H1 (cell line): ENCODE measurements at regions not wholly inside any gene's neighbourhood (a gene's known extent, or its start where the extent isn't known, plus 50 kb on each side); places are given as distances from the start of the nearest gene placed in this dataset.

ENCODE experiments used
- BRCA1 ChIP-seq: IDR thresholded peaks from 2 replicates; pipeline ENCODE4 v1.6.1; 2012; ENCODE audit warnings: low read depth, low read length, improper control_type of control experiment
- CTCF ChIP-seq, 3 experiments: IDR thresholded peaks; 1 replicate in 2 of 3; 2 replicates in 1 of 3; pipeline versions ENCODE4 v1.5.1 to v1.6.1; 2011; ENCODE audit warnings: low read length in 3 of 3, mild to moderate bottlenecking in 3 of 3, inconsistent platforms in 2 of 3, low read depth in 1 of 3, moderate library complexity in 1 of 3; ENCODE audit not compliant: insufficient read depth in 1 of 3; ENCODE audit errors: control extremely low read depth in 1 of 3
- EZH2 ChIP-seq: fragments of 200-600 bp; sonication (generic); IDR thresholded peaks from 2 replicates; pipeline ENCODE4 v1.7.1; 2012; ENCODE audit warnings: low read depth, mild to moderate bottlenecking, moderate library complexity, low read length, inconsistent platforms; ENCODE audit not compliant: severe bottlenecking
- GABPA ChIP-seq: IDR thresholded peaks from 2 replicates; pipeline ENCODE4 v1.6.1; 2011; ENCODE audit warnings: mild to moderate bottlenecking, low read length, moderate library complexity, borderline replicate concordance; ENCODE audit not compliant: insufficient read depth
- POLR2A ChIP-seq, 2 experiments: IDR thresholded peaks; 1 replicate in 1 of 2; 2 replicates in 1 of 2; pipeline ENCODE4 v1.6.1; 2011; ENCODE audit warnings: low read depth in 2 of 2, low read length in 2 of 2, mild to moderate bottlenecking in 2 of 2; ENCODE audit errors: control extremely low read depth in 1 of 2
- RAD21 ChIP-seq, 2 experiments: IDR thresholded peaks in 1 of 2; conservative IDR thresholded peaks in 1 of 2; 2 replicates each; pipeline ENCODE4 v1.6.1; 2011; ENCODE audit warnings: low read depth in 2 of 2, low read length in 2 of 2, improper control_type of control experiment in 1 of 2, inconsistent platforms in 1 of 2, mild to moderate bottlenecking in 1 of 2, moderate library complexity in 1 of 2
- RFX5 ChIP-seq: IDR thresholded peaks from 2 replicates; pipeline ENCODE4 v1.6.1; 2011; ENCODE audit warnings: low read depth, low read length, improper control_type of control experiment, borderline replicate concordance
- TAF7 ChIP-seq: optimal IDR thresholded peaks from 2 replicates; pipeline ENCODE3; 2011; ENCODE audit warnings: low read depth, mild to moderate bottlenecking, inconsistent platforms, low read length, moderate library complexity, borderline replicate concordance
- ZNF274 ChIP-seq: IDR thresholded peaks from 2 replicates; pipeline ENCODE4 v1.7.0; 2012; ENCODE audit warnings: low read length, borderline replicate concordance; ENCODE audit errors: extremely low read depth

- TF ChIP-seq ZNF274 (no peak), RAD21 (IDR thresholded peaks at IDR 0.05 in 1 of 2, conservative IDR thresholded peaks at IDR 0.05 in 1 of 2; ENCODE audit: low read depth in 2 of 2, low read length in 2 of 2) (no peak), EZH2 (no peak), GABPA (no peak), CTCF (IDR thresholded peaks at IDR 0.05; ENCODE audit: control extremely low read depth in 1 of 3, insufficient read depth in 1 of 3, low read depth in 1 of 3, low read length in 3 of 3) (no peak), POLR2A (IDR thresholded peaks at IDR 0.05; ENCODE audit: control extremely low read depth in 1 of 2, low read depth in 2 of 2, low read length in 2 of 2) (no peak), RFX5 (no peak), BRCA1 (no peak), TAF7 (no peak)
These were observed 139.5 kb downstream of the C16orf95 start for GRCh38 chr16:87177673-87178072.
